GM21723 (cell line): ENCODE measurements at regions not wholly inside any gene's neighbourhood (a gene's known extent, or its start where the extent isn't known, plus 50 kb on each side); places are given as distances from the start of the nearest gene placed in this dataset.
"Not testable (repeated sequence)": the region's sequence is repeated elsewhere in the genome, so short reads cannot be mapped to it uniquely, and the experiment has no call there.

ENCODE experiments used
- ATAC-seq: cut with Tn5 transposase; IDR thresholded peaks from one replicate; pipeline ENCODE4 v1.9.1; 2021; ENCODE audit warnings: mild to moderate bottlenecking, moderate library complexity; ENCODE audit not compliant: unreplicated experiment

DNA sequence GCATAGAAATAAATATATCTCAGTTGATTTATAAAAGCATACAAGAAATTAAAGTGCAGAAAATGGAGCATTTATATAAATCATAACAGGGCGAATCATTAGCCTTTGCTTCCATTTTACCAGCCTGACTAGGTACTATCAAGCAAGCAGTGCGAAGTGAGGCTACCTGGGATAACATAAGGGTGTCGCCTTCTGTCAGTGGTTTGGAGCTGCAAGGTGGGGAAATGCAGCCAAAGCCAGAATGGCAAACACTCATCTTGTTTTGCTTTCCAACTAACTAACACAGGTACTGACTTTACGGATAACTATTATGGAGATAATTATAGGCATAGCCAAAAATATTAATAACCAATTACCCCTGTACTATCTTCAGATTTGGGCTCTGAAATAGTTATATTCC, 1459.8 kb downstream of the RAPGEF2 start:
- ATAC-seq, result no peak

DNA sequence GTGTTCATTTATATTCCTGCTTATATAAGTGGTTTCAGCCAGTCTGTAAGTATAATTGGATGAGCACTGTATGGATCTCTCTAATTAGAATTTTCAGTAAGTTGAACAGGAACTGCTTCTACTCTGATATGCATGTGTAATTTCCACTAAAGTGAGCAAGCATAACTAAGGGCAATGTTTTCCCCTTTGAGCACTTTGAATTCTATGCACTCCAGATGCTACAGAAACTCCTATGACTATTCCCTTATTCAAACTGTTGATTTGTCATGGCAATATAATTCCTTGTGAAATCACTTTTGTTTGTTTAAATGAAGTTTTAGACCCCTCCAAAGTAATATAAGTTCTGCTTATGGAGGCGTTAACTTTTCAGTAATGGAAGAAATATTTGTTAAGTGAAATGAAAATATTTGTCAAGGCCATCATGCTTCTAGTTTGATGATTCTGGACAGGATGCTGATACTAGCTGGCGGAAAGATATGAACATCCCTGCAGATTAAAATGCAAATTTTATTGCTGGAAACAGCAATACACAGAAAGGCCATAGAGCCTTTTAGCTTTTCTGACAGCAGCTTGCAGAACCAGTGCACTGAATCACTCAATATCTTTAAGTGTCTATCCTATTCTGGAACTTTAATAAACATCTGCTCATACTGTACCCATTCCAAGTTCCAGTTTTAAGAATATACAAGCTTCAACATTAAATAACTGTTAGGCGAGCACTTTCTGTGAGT, 1460.8 kb downstream of the RAPGEF2 start:
- ATAC-seq, result no peak

DNA sequence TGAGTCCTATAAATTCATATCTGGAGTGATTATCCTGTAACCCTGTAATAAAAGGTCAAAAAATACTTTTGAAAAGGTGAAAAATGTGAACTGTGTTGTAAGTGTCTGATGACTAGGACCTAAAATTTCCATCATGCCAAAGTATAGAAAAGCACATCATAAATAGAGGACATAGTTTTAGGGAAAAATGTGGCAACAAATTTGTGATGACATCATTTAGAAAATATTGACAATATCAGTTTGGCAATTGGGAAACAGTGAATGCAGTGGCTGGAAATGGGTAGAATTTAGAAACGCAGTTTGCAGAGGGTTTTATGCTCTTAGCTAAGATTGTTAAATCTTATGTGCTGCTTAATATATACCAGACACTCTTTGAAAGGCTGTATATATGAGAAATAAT, 1464.8 kb downstream of the RAPGEF2 start:
- no peak for ATAC-seq

DNA sequence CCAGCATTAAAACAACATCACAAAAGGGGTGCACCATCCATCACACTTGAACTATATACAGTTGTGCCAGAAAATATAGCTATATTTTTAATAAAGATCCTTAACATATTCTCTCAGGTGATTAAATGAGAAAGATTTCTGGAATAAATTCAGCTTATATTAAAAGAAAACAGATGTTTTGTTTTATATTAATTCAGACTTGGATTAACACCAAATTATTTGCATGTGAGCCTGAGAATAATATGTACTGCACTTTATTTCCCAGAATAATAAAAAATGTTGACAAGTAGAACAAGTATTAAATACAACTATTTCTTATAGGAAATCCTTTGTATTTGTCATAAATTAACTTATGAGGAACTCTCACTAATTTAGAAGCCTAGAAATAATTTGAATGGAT, 1467.4 kb downstream of the RAPGEF2 start:
- ATAC-seq, result no peak

DNA sequence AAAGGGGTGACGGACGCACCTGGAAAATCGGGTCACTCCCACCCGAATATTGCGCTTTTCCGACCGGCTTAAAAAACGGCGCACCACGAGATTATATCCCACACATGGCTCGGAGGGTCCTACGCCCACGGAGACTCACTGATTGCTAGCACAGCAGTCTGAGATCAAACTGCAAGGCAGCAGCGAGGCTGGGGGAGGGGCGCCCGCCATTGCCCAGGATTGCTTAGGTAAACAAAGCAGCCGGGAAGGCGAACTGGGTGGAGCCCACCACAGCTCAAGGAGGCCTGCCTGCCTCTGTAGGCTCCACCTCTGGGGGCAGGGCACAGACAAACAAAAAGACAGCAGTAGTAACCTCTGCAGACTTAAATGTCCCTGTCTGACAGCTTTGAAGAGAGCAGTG, 1471.4 kb downstream of the RAPGEF2 start:
- not testable (repeated sequence) for ATAC-seq

DNA sequence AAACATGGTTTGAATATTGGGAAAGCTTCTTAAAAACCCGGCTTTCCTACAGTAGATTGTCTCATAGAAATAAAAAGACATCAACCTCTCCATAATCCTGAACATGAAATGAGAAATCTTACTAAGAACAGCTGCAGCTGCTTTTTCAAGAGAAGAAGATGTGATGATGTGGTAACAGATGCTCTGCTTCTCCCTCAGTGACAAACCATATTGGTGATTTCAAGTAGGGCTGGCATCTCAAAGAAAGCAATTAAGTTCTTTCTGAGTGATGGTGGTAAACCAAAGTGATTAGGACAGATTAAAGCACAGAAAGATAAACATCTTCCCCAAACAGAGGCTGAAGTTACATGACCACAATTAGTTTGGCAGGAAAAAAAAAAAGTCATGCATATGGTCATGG, 1477.7 kb downstream of the RAPGEF2 start:
- ATAC-seq, result no peak

DNA sequence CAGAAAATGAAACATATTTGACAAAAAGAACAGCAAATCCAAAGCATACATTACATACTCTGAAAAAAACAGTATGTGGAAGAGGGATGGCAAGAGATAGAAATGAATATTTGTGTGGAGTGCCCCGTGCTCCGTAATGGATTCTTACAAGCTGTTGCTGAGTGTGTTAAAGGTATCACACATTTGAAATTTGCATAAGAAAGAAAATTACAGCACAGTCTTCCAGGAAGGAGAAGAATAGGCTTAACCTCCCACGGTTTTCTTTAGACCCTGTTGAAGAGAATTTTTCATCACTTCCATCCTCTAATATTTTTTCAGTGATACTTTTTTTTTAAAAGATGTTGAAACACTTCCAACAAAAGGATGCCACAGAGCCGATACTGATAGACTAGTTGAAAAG, 1489.4 kb downstream of the RAPGEF2 start:
- no peak for ATAC-seq

DNA sequence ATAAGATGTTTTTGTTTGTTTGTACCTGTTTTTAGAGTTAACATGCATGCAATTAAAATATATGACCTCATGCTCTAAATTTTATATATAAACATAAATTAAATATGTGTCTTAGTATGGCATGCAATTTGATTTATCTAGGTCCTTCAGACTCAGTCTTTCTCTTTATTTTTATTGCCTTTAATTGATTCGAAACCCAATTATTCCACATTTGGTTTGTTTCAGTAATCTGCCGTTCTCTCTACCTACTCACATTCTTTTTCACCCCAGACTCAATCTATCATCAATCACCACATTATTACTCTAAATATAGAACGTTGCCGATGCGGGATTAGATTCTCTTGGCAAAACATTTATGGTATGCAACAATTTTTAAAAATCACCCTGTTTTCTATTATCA, 1492.8 kb downstream of the RAPGEF2 start:
- ATAC-seq, result no peak

DNA sequence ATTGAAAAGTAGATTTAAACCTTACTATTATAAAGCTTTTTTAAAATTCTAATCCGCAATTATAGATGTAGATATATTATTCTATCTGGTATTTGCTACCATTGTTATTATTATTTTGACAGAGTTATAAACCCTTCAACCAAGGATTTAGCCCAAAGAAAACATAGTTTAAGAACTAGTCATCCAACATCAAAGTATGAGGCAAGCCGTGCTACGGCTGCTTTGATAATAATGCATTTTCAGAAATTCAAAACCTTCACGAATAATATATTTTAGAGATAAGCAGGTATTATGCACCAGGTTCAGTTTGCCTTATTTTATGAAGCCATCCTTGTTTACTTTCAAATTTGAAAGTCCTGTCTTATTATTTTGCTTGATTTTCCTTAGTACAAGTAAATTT, 1501.7 kb downstream of the RAPGEF2 start:
- no peak for ATAC-seq

DNA sequence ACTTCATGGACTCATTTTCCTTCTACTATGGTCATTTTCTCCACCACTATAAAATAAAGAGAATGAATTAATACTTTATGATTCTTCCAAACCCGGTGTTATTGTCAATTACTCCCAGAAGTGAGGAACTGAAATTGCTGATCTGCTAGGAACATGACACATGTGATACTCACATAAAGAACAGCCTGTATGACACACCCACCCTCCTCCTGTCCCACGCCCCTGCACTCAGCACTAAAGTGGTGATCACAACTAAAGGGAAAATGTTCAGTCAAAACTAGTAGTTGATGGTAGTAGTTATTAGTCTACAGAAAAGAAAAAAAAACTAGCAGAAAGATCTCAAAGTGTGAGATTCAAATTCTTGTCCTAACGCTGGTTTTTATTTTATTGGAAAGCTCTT, 1508.3 kb downstream of the RAPGEF2 start:
- no peak for ATAC-seq

DNA sequence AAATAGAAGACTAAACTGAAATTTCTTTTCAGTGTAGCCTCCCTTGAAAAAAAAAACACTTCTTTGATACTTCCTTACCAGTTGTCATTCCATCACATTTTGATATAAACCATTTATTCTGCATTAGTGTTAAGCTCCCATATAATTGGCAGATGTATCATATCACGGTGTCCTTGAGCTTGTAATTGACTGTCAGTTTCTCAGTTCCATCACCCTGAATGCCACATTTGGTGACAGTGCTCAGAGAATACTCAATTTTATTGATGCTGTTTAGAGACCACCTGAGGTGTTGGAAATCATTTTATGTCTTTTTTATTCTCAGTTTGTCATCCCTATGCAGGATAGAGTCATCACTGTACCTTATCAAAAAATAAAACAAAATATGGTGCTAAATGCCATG, 1528.2 kb downstream of the RAPGEF2 start:
- no peak for ATAC-seq

DNA sequence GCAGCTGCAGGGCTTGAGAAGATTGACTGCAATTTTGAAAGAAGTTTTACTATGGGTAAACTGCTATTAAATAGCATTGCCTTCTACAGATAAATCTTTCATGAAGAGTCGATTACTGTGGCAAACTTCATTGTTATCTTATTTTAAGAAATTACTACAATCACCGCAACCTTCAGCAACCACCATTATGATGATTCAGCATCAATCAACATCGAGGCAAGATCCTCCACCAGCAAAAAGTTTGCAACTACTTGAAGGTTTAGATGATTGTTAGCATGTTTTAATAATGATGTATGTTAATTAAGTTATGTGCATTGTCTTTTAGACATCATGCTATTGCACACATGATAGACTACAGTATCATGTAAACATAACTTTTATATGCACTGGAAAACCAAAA, 1511.0 kb downstream of the FSTL5 start:
- ATAC-seq, result no peak

DNA sequence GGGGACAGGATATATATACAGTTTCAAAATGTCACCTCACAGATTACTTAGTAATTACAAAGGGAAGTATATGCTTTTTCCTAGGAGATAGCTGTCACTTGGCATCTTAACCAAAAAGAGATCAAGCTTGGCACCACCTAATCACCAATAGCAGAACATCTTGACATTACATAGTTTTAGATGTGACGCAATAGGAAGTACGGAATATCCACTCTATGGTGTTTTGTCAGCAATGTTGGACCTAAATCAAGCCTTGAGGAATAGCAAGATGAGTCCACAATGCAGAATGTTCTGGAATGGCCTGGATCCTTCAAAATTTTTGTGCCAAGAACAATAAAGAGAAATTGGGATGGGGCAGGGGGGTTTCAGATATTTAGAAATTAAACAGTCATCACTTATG, 1488.2 kb downstream of the FSTL5 start:
- no peak for ATAC-seq

DNA sequence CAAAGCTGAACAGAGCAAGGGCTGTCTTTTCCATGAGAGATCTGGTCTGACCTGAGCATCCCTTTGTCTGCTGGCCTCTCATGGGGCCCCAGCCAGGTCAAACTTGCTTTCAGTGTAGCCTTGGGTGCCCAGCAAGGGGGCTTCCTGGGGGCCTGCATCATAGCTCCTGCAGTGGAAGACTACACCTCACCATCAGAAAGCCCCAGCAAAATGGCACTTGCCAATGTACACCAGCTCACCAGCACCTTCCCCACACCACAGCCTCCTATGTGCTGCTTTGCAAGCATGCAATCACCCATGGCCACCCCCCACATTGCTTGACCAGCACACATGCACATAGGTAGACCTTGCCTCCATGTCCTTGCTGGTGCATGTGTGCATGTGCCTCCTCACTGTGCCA, 1478.1 kb downstream of the FSTL5 start:
- ATAC-seq, result no peak

DNA sequence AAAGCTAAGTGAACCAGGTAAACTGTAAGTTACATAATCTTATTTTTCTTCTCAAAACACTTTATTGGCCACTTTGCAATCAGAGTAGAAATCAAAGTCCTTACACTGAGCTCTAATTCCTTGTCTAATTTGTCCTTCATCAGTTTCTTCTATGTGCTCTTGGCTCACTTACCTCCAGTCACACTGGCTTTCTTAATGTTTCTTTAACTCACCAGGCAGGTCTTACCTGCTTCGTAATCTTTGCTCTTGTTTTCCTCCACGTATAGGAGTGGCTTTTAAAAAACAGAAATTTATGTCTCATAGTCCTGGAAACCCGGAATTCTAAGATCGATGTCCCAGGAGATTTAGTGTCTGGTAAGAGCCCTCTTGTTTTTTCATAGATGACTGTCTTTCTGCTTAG, 1462.1 kb downstream of the FSTL5 start:
- ATAC-seq, result no peak

DNA sequence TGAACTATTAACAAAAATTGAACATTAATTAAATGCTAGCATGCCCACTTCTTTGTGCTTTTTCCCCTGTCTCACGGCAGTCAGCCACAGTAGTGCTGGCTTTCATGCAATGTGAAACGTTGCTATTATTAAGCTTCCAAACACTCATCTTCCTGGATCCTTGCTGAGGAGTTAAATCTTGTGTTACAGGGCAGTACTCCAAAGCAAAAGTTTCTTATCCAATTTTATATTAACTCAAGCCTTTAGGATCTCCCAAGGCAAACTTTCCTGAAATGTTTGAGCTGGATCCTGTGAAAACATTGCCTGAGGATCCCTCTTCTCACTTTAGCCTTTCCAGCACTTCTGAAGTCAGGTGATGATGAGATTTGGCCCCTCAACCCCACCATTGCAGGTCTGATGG, 1454.8 kb downstream of the FSTL5 start:
- ATAC-seq, result no peak

DNA sequence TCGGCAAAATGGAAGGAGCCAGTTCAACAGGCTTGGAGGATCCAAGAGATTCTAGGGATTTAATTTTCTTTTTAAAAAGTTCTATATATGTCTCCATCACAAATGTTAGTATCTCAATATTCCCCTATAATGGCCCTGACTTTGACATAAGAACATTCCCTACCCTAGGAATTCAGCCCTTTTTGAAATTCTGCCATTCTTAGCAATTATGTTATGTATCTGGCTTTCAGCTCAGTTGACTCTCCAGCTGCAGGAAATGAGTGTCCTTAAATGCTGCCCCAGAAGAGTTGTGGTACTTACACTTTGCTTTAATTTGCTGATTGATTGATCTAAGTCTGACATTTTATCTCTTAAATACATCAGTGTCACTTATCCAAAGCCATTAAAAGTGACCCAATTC, 1454.3 kb downstream of the FSTL5 start:
- no peak for ATAC-seq

DNA sequence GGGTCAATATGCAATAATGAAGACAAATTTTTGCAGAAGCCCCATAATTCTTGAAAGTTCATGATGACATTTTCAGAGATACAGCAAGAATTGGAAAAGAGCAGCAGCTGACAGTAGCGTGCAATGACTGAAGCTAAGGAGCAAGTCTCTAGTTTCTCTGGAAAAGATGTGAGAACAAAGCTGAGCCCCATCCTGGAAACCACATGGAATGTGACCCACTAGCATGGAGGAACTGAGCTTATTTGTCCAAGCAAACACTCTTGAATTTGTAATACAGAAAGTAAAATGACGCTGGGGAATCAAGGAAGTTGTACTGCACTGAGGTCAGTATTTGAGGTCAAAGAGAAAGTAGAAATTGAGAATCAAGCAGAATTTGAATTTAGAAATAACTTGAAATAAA, 1447.2 kb downstream of the FSTL5 start:
- no peak for ATAC-seq

DNA sequence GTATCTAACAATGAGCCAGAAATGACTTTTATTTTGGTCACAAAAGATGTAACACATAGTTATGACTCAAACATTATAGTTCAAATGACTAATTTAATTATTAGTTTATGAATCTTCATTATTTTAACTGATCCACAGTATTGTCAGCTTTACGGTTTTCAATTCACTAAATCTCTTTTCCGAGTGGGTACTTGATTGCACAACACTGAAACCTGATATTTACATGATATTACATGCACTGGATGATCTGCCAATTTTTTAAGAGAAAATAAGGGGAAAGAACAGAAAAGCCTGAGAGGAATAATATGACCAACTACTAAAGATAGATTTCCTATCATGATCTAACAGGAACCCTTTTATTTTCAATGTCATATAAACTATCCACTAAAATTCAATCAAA, 1446.0 kb downstream of the FSTL5 start:
- ATAC-seq, result no peak

DNA sequence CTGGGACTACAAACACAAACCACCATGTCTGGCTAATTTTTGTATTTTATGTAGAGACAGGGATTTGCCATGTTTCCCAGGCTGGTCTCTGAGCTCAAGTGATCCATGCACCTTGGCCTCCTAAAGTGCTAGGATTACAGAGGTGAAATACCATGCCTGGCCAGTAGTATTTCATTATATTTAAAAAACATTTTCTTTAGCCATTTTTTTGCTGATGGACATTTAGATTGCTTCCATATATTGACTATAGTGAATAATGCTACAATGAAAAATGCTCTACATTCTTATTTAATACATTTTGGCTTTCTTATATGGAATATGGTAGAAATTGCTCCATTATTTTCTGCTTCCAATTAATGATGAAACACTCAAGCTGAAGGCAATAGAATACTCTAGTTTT, 1439.7 kb downstream of the FSTL5 start:
- no peak for ATAC-seq

DNA sequence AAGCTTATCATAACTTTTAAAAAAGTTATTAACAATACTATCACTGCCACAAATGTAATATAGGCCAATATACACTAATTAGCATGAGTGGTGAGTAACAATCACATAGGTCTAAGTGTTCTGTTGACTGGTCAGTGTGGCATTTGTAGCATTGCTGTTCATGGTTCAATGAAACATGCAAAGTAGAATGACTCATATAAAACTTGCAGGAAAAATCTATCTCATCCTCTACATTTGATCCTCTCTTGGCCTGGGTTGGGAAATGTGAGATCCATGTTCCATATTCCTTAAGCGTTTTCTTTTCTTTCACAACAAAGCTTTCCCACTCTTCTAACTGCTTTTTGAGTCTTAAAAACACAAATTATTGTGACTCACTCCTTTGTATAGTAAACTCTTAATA, 1418.7 kb downstream of the FSTL5 start:
- ATAC-seq, result no peak

DNA sequence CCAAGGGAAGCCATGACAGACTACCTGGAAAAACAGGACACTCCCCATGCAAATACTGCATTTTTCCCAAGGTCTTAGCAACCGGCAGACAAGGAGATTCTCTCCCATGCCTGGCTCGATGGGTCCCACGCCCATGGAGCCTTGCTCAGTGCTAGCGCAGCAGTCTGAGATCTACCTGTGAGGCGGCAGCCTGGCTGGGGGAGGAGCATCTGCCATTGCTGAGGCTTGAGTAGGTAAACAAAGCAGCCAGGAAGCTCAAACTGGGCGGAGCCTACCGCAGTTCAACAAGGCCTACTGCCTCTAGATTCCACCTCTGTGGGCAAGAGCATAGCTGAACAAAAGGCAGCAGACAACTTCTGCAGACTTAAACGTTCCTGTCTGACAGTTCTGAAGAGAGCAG, 1417.2 kb downstream of the FSTL5 start:
- ATAC-seq, result not testable (repeated sequence)

DNA sequence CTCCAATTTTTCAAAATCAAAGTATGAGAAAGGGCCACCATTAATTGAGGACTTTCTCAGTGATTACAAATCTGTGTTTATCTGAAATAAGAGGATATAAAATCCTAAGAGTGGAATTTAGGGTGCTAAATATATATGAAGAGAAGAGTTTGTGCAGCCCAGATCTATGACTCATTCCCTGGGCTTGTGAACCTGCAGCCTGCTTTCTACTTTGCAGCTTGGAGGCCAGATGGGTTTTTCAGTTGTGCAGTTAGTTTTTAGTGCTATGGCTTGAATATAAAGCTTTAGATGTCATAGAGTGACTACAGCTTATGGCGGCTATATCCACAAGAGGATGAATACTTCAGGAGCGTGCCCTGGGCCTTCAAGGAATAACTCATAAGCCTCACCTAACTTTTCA, 1391.1 kb downstream of the FSTL5 start:
- no peak for ATAC-seq
